ENCODE measurements at regions not wholly inside any gene's neighbourhood (a gene's known extent, or its start where the extent isn't known, plus 50 kb on each side); places are given as distances from the start of the nearest gene placed in this dataset.
A peak's percentile ranks its signal among the peaks of the same experiment; 100 is the strongest.

GRCh38 chr4:114115526-114115925 is 136.1 kb upstream of the ARSJ start:
- H3K27ac ChIP-seq = no peak overlapping the region
- TF ChIP-seq CTCF (conservative IDR thresholded peaks at IDR 0.05) = no peak
- no peak for TF ChIP-seq ZFX (IDR thresholded peaks at IDR 0.05)

- TF ChIP-seq CTCF (conservative IDR thresholded peaks at IDR 0.05) (no peak), ZFX (IDR thresholded peaks at IDR 0.05) (no peak)
- H3K27ac ChIP-seq = no peak overlapping the region
Observed at GRCh38 chr4:114116861-114117260, 137.4 kb upstream of the ARSJ start.

GRCh38 chr4:114121221-114121620 is 141.8 kb upstream of the ARSJ start:
- TF ChIP-seq CTCF (conservative IDR thresholded peaks at IDR 0.05) = no peak
- no peak for TF ChIP-seq ZFX (IDR thresholded peaks at IDR 0.05)

GRCh38 chr4:114132199-114132598 is 152.8 kb upstream of the ARSJ start:
- no peak for TF ChIP-seq CTCF (conservative IDR thresholded peaks at IDR 0.05)
- no peak for TF ChIP-seq ZFX (IDR thresholded peaks at IDR 0.05)
- H3K27ac ChIP-seq = no peak overlapping the region

More at GRCh38 chr4:114121221-114121620, 141.8 kb upstream of the ARSJ start:
- H3K27ac ChIP-seq = no peak overlapping the region

- no peak overlapping the region for H3K27ac ChIP-seq
- TF ChIP-seq CTCF (conservative IDR thresholded peaks at IDR 0.05) (peak; percentile 40), ZFX (IDR thresholded peaks at IDR 0.05) (no peak)
Observed at GRCh38 chr4:114132830-114133229, 153.4 kb upstream of the ARSJ start.

- no peak overlapping the region for H3K27ac ChIP-seq
- no peak for TF ChIP-seq CTCF (conservative IDR thresholded peaks at IDR 0.05)
- no peak for TF ChIP-seq ZFX (IDR thresholded peaks at IDR 0.05)
Observed at GRCh38 chr4:114136069-114136468, 156.6 kb upstream of the ARSJ start.

GRCh38 chr4:114137984-114138383 is 158.5 kb upstream of the ARSJ start:
- no peak overlapping the region for H3K27ac ChIP-seq
- TF ChIP-seq ZFX (IDR thresholded peaks at IDR 0.05) (no peak), CTCF (conservative IDR thresholded peaks at IDR 0.05) (no peak)
